PFSK-1 (cell line): ENCODE measurements at regions not wholly inside any gene's neighbourhood (a gene's known extent, or its start where the extent isn't known, plus 50 kb on each side); places are given as distances from the start of the nearest gene placed in this dataset.

ENCODE experiments used
- POLR2AphosphoS5 ChIP-seq: IDR thresholded peaks from 2 replicates; pipeline ENCODE4 v1.6.1; 2012; ENCODE audit warnings: low read depth, mild to moderate bottlenecking, control low read depth, low read length, moderate library complexity
- REST ChIP-seq, 2 experiments: IDR thresholded peaks; 2 replicates each; pipeline versions ENCODE4 v1.6.1 to v1.8.0; 2011 to 2012; ENCODE audit warnings: low read depth in 2 of 2, low read length in 2 of 2, control low read depth in 1 of 2, inconsistent platforms in 1 of 2, mild to moderate bottlenecking in 1 of 2, moderate library complexity in 1 of 2; ENCODE audit not compliant: insufficient read depth in 1 of 2
- TAF1 ChIP-seq: IDR thresholded peaks from 2 replicates; pipeline ENCODE4 v1.6.1; 2012; ENCODE audit warnings: low read length, control low read depth, borderline replicate concordance; ENCODE audit not compliant: insufficient read depth

- no peak for TF ChIP-seq REST (IDR thresholded peaks at IDR 0.05; ENCODE audit: insufficient read depth in 1 of 2, low read depth in 2 of 2, low read length in 2 of 2)
- TF ChIP-seq TAF1, result no peak
- TF ChIP-seq POLR2AphosphoS5, result no peak
Measured at GRCh38 chr4:156113138-156113765, 159.6 kb upstream of the CTSO start.
